HCT116 (cell line): ENCODE measurements at regions not wholly inside any gene's neighbourhood (a gene's known extent, or its start where the extent isn't known, plus 50 kb on each side); places are given as distances from the start of the nearest gene placed in this dataset.

Experiments
- ATAC-seq: fragments of 200-7000 bp; cut with Tn5 transposase; 2 replicates; pipeline ENCODE4 v1.9.1; 2020; ENCODE audit warnings: mild to moderate bottlenecking, moderate library complexity
- BruUV-seq: library from RNA; stranded (reverse); fragments of 400-500 nt; replicated peaks from 2 replicates; lab custom pipeline; 2021; lab: Mats Ljungman, UMichigan
- CTCF ChIA-PET: fragments of 300-600 bp; sonication (Branson Sonifier 250); formaldehyde crosslinking; loops from one replicate; lab custom pipeline; 2021; ENCODE audit warnings: antibody characterized with exemption; lab: Charles Lee
- POLR2A ChIA-PET: fragments of 300-600, 350-600 bp; sonication (Branson Sonifier 250); formaldehyde crosslinking; loops from one replicate; lab custom pipeline; 2021; ENCODE audit warnings: antibody characterized with exemption; lab: Charles Lee
- RAD21 ChIA-PET, 2 experiments: fragments of 300-600 bp; sonication (Branson Sonifier 250); formaldehyde crosslinking; loops; one replicate each; lab custom pipeline; 2023; ENCODE audit warnings: low total read pairs in 2 of 2; ENCODE audit not compliant: uncharacterized antibody in 2 of 2, unreplicated experiment in 2 of 2, low non-redundant PET in 1 of 2; lab: Charles Lee
- DNase-seq: peaks from one replicate; pipeline ENCODE4 v3.0.0-alpha.2; 2010; ENCODE audit warnings: low read depth, low spot score
- H2AFZ ChIP-seq: fragments of 200-600 bp; shearing (Covaris generic), sonication (generic); 2 replicates; pipeline ENCODE4 v1.6.1; 2017; ENCODE audit warnings: low read depth, mixed run types, mixed read lengths, antibody characterized with exemption, low read length; ENCODE audit not compliant: poor library complexity, severe bottlenecking
- H3K27ac ChIP-seq: 2 replicates; pipeline ENCODE4 v1.5.1; 2012; ENCODE audit warnings: low read depth, low read length
- H3K27me3 ChIP-seq: fragments of 200-600 bp; sonication (generic); 2 replicates; pipeline ENCODE4 v1.6.1; 2016; ENCODE audit warnings: mixed run types, low read length, mixed read lengths; ENCODE audit not compliant: insufficient read depth
- H3K36me3 ChIP-seq, 2 experiments: fragments of 200-500 bp in 1 of 2; fragments of 200-600 bp in 1 of 2; sonication (Bioruptor generic) in 1 of 2; sonication (generic) in 1 of 2; 2 replicates each; pipeline versions ENCODE4 v1.5.1 to v1.6.1; 2014 to 2016; ENCODE audit warnings: low read length in 2 of 2, inconsistent platforms in 1 of 2, mixed read lengths in 1 of 2, mixed run types in 1 of 2; ENCODE audit not compliant: insufficient read depth in 2 of 2, control insufficient read depth in 1 of 2
- H3K4me1 ChIP-seq, 2 experiments: fragments of 200-600 bp in 1 of 2; sonication (generic) in 1 of 2; 2 replicates each; pipeline versions ENCODE4 v1.5.1 to v1.6.1; 2012 to 2017; ENCODE audit warnings: low read length in 2 of 2, inconsistent platforms in 1 of 2, mild to moderate bottlenecking in 1 of 2, mixed read lengths in 1 of 2, mixed run types in 1 of 2, moderate library complexity in 1 of 2; ENCODE audit not compliant: insufficient read depth in 2 of 2, control insufficient read depth in 1 of 2
- H3K4me2 ChIP-seq: fragments of 200-600 bp; sonication (generic); 2 replicates; pipeline ENCODE4 v1.6.1; 2017; ENCODE audit warnings: mixed run types, low read length, mixed read lengths
- H3K4me3 ChIP-seq, 2 experiments: fragments of 200-600 bp in 1 of 2; sonication (generic) in 1 of 2; replicated peaks in 1 of 2; 2 replicates each; pipeline ENCODE4 v1.5.1; 2011 to 2016; ENCODE audit warnings: low read length in 2 of 2, control low read depth in 1 of 2, low read depth in 1 of 2, mild to moderate bottlenecking in 1 of 2, mixed read lengths in 1 of 2, mixed run types in 1 of 2
- H3K79me2 ChIP-seq: fragments of 200-600 bp; sonication (generic); 2 replicates; pipeline ENCODE4 v1.6.1; 2017; ENCODE audit warnings: mild to moderate bottlenecking, mixed run types, low read length, moderate library complexity, mixed read lengths; ENCODE audit not compliant: insufficient read depth
- H3K9ac ChIP-seq: fragments of 200-600 bp; sonication (generic); 2 replicates; pipeline ENCODE4 v1.6.1; 2016; ENCODE audit warnings: low read length, mixed read lengths
- H3K9me2 ChIP-seq: fragments of 200-600 bp; sonication (generic), shearing (Covaris generic); 2 replicates; pipeline ENCODE4 v1.6.1; 2017; ENCODE audit warnings: mixed run types, mild to moderate bottlenecking, moderate library complexity; ENCODE audit not compliant: insufficient read depth
- H3K9me3 ChIP-seq, 2 experiments: fragments of 200-500 bp in 1 of 2; fragments of 200-600 bp in 1 of 2; sonication (Bioruptor generic) in 1 of 2; sonication (generic) in 1 of 2; 2 replicates each; pipeline ENCODE4 v1.6.1; 2014 to 2017; ENCODE audit warnings: low read length in 2 of 2, mixed read lengths in 2 of 2, inconsistent platforms in 1 of 2, low read depth in 1 of 2, mild to moderate bottlenecking in 1 of 2, mixed run types in 1 of 2, moderate library complexity in 1 of 2; ENCODE audit not compliant: control insufficient read depth in 1 of 2, insufficient read depth in 1 of 2
- H4K20me1 ChIP-seq: fragments of 200-600 bp; sonication (generic), shearing (Covaris generic); 2 replicates; pipeline ENCODE4 v1.6.1; 2017; ENCODE audit warnings: mixed run types, mild to moderate bottlenecking, moderate library complexity; ENCODE audit not compliant: insufficient read depth
- CBX3 ChIP-seq: IDR thresholded peaks from 2 replicates; pipeline ENCODE4 v1.6.1; 2012; ENCODE audit warnings: low read depth
- CEBPB ChIP-seq: IDR thresholded peaks from 2 replicates; pipeline ENCODE4 v1.6.1; 2012; ENCODE audit warnings: low read depth
- EGR1 ChIP-seq: IDR thresholded peaks from 2 replicates; pipeline ENCODE4 v1.6.1; 2012; ENCODE audit warnings: low read depth
- ELF1 ChIP-seq: IDR thresholded peaks from 2 replicates; pipeline ENCODE4 v1.6.1; 2012; ENCODE audit warnings: low read depth, borderline replicate concordance
- EZH2 ChIP-seq: fragments of 200-600 bp; sonication (generic); IDR thresholded peaks from 2 replicates; pipeline ENCODE4 v1.6.1; 2017; ENCODE audit warnings: antibody characterized with exemption, mixed run types
- EZH2phosphoT487 ChIP-seq: fragments of 200-600 bp; IDR thresholded peaks from 2 replicates; pipeline ENCODE4 v1.6.1; 2018; ENCODE audit warnings: antibody characterized with exemption, borderline replicate concordance
- FOSL1 ChIP-seq: IDR thresholded peaks from 2 replicates; pipeline ENCODE4 v1.6.1; 2012; ENCODE audit warnings: low read depth
- JUND ChIP-seq: IDR thresholded peaks from 2 replicates; pipeline ENCODE4 v1.6.1; 2012
- POLR2A ChIP-seq: IDR thresholded peaks from 2 replicates; pipeline ENCODE4 v1.7.0; 2011; ENCODE audit warnings: borderline replicate concordance; ENCODE audit not compliant: insufficient read depth, insufficient read length; ENCODE audit errors: extremely low read depth
- POLR2AphosphoS5 ChIP-seq: IDR thresholded peaks from 2 replicates; pipeline ENCODE4 v1.6.1; 2011; ENCODE audit warnings: mild to moderate bottlenecking, low read depth, low read length, moderate library complexity
- RAD21 ChIP-seq: IDR thresholded peaks from 2 replicates; pipeline ENCODE4 v1.6.1; 2012; ENCODE audit warnings: low read depth, mild to moderate bottlenecking
- SIN3A ChIP-seq: IDR thresholded peaks from 2 replicates; pipeline ENCODE4 v1.6.1; 2012; ENCODE audit warnings: low read depth
- SRF ChIP-seq: IDR thresholded peaks from 2 replicates; pipeline ENCODE4 v1.6.1; 2012; ENCODE audit warnings: low read depth
- TCF7L2 ChIP-seq: IDR thresholded peaks from 2 replicates; pipeline ENCODE4 v1.7.0; 2011; ENCODE audit warnings: borderline replicate concordance, inconsistent platforms; ENCODE audit not compliant: insufficient read depth, insufficient read length; ENCODE audit errors: extremely low read depth
- ZNF274 ChIP-seq: fragments of 200-500 bp; sonication (Bioruptor generic); IDR thresholded peaks from 2 replicates; pipeline ENCODE4 v1.6.1; 2014; ENCODE audit warnings: mild to moderate bottlenecking, low read depth, low read length, inconsistent platforms
- intact Hi-C: fragments of 100-400 bp; cut with micrococcal nuclease; formaldehyde crosslinking; loops from 2 replicates; pipeline ENCODE4 v1.10.0; 2022
- TF ChIP-seq, protein P1 (sequence below): IDR thresholded peaks from 2 replicates; pipeline ENCODE4 v1.6.1; 2012
- TF ChIP-seq, protein P2 (sequence below), 3 experiments: fragments of 200-600 bp in 1 of 3; sonication (generic) in 1 of 3; IDR thresholded peaks in 2 of 3; conservative IDR thresholded peaks in 1 of 3; 2 replicates each; pipeline ENCODE4 v1.5.1; 2012 to 2017; ENCODE audit warnings: low read depth in 2 of 3, low read length in 2 of 3, antibody characterized with exemption in 1 of 3, borderline replicate concordance in 1 of 3, control low read depth in 1 of 3, mild to moderate bottlenecking in 1 of 3, mixed read lengths in 1 of 3, mixed run types in 1 of 3, moderate library complexity in 1 of 3; ENCODE audit not compliant: insufficient read depth in 1 of 3
- TF ChIP-seq, protein P3 (sequence below): IDR thresholded peaks from 2 replicates; pipeline ENCODE4 v1.6.1; 2012
- TF ChIP-seq, protein P4 (sequence below): IDR thresholded peaks from 2 replicates; pipeline ENCODE4 v1.6.1; 2011; ENCODE audit warnings: mild to moderate bottlenecking, low read length, moderate library complexity; ENCODE audit not compliant: insufficient replicate concordance; ENCODE audit errors: extremely low read depth

DNA sequence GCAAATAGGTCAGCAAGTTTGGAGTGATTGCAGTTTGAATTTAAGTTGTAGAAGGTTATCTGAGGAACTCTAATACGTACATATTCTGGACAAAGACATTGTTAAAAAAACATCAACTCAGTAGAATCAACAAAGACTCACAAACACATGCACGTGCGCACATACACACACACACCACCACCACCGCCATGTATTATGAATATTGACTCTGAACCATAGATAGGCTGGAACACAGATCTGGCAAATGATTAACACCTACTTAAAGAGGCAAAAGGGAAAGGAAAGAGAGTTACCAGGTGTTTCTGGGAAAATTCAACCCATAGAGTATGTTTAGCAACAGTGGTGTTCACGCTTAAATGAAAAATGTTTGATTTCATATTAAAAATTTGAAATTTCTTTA, 334.2 kb upstream of the ALCAM start:
- BruUV-seq = no TSS peak
- Histone ChIP-seq H3K9me3 (no peaks in the 10 kb centered on the region), H2AFZ (no peak overlapping the region), H4K20me1 (no peaks in the 10 kb centered on the region), H3K36me3 (no peaks in the 10 kb centered on the region), H3K9me2 (no peaks in the 10 kb centered on the region), H3K4me2 (no peak overlapping the region), H3K79me2 (no peaks in the 10 kb centered on the region), H3K4me3 (no peak overlapping the region), H3K27me3 (no peaks in the 10 kb centered on the region), H3K27ac (no peak overlapping the region), H3K4me1 (no peaks in the 10 kb centered on the region), H3K9ac (no peak overlapping the region)
- POLR2A ChIA-PET = no interaction called here
- intact Hi-C loops = no loop called here
- TF ChIP-seq ELF1 (no peak), RAD21 (no peak), SRF (no peak)
- TF ChIP-seq, protein P1, sequence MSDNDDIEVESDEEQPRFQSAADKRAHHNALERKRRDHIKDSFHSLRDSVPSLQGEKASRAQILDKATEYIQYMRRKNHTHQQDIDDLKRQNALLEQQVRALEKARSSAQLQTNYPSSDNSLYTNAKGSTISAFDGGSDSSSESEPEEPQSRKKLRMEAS = no peak
- RAD21 ChIA-PET = no interaction called here
- CTCF ChIA-PET = no interaction called here
- ATAC-seq (no peak), DNase-seq (no peak)

DNA sequence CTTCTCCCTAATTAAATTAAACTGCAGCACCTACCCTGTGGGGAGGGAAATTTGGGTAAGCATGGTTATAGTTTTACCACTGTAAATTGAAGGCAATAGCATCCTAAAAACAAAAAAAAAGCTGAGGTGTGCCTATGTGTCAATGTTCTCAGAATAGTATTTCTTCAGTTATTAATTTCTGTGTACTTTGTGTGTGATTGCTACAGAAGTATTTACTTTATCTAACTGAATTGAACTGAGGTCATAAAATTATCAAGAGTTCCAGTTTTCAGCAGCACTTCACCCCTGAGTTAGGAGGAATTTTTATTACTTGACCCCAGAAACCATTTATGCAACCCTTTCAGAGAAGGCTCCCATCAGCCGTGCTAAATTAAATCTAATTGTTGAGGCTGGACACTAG, 333.6 kb upstream of the ALCAM start:
- H4K20me1 ChIP-seq = no peaks in the 10 kb centered on the region
- H2AFZ ChIP-seq = no peak overlapping the region
- ChIA-PET RAD21 (no interaction called here), POLR2A (no interaction called here), CTCF (no interaction called here)
- no peak overlapping the region for H3K4me3 ChIP-seq
- no peak overlapping the region for H3K9ac ChIP-seq
- no peaks in the 10 kb centered on the region for H3K79me2 ChIP-seq
- intact Hi-C loops = no loop called here
- TF ChIP-seq CEBPB (no peak), CBX3 (no peak), FOSL1 (no peak), EZH2 (no peak), POLR2AphosphoS5 (no peak), SIN3A (no peak), ZNF274 (no peak), EZH2phosphoT487 (no peak), EGR1 (no peak), TCF7L2 (no peak), POLR2A (no peak), JUND (no peak), RAD21 (no peak)
- TF ChIP-seq, protein P2, sequence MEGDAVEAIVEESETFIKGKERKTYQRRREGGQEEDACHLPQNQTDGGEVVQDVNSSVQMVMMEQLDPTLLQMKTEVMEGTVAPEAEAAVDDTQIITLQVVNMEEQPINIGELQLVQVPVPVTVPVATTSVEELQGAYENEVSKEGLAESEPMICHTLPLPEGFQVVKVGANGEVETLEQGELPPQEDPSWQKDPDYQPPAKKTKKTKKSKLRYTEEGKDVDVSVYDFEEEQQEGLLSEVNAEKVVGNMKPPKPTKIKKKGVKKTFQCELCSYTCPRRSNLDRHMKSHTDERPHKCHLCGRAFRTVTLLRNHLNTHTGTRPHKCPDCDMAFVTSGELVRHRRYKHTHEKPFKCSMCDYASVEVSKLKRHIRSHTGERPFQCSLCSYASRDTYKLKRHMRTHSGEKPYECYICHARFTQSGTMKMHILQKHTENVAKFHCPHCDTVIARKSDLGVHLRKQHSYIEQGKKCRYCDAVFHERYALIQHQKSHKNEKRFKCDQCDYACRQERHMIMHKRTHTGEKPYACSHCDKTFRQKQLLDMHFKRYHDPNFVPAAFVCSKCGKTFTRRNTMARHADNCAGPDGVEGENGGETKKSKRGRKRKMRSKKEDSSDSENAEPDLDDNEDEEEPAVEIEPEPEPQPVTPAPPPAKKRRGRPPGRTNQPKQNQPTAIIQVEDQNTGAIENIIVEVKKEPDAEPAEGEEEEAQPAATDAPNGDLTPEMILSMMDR (IDR thresholded peaks at IDR 0.05 in 2 of 3, conservative IDR thresholded peaks at IDR 0.05 in 1 of 3; ENCODE audit: borderline replicate concordance in 1 of 3, insufficient read depth in 1 of 3, low read depth in 2 of 3, low read length in 2 of 3) = no peak
- TF ChIP-seq, protein P3, sequence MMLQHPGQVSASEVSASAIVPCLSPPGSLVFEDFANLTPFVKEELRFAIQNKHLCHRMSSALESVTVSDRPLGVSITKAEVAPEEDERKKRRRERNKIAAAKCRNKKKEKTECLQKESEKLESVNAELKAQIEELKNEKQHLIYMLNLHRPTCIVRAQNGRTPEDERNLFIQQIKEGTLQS = no peak
- TF ChIP-seq, protein P1 = no peak
- TF ChIP-seq, protein P4, sequence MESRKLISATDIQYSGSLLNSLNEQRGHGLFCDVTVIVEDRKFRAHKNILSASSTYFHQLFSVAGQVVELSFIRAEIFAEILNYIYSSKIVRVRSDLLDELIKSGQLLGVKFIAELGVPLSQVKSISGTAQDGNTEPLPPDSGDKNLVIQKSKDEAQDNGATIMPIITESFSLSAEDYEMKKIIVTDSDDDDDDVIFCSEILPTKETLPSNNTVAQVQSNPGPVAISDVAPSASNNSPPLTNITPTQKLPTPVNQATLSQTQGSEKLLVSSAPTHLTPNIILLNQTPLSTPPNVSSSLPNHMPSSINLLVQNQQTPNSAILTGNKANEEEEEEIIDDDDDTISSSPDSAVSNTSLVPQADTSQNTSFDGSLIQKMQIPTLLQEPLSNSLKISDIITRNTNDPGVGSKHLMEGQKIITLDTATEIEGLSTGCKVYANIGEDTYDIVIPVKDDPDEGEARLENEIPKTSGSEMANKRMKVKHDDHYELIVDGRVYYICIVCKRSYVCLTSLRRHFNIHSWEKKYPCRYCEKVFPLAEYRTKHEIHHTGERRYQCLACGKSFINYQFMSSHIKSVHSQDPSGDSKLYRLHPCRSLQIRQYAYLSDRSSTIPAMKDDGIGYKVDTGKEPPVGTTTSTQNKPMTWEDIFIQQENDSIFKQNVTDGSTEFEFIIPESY = no peak
- no peak overlapping the region for H3K4me2 ChIP-seq
- ATAC-seq (no peak), DNase-seq (no peak)
- no peaks in the 10 kb centered on the region for H3K27me3 ChIP-seq
- H3K9me2 ChIP-seq = no peaks in the 10 kb centered on the region
- BruUV-seq = no TSS peak
- H3K36me3 ChIP-seq = no peaks in the 10 kb centered on the region
- H3K9me3 ChIP-seq = no peaks in the 10 kb centered on the region
- H3K4me1 ChIP-seq = no peaks in the 10 kb centered on the region
- H3K27ac ChIP-seq = no peak overlapping the region
